ENCODE measurements at regions not wholly inside any gene's neighbourhood (a gene's known extent, or its start where the extent isn't known, plus 50 kb on each side); places are given as distances from the start of the nearest gene placed in this dataset.

DNA sequence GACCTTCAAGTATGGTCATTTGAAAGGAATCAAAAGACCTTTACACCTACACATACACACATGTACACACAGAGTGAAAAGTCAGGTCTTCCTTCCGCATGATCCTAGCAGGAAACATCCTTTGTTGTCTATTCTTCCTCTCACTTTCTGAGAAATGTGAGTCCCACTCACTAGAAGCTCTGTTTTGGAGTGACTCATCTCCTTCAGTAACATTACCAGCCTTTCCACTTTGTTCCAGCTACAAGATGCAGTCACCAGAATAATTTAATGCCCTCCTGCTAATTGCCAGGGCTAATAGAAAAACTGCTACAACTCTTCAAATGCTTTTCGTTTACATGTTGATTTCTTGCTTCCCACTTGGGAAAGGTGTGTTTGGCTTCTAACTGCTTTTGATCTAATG lies 417.3 kb downstream of the RASEF start:
- Histone ChIP-seq H3K27ac (no peak overlapping the region), H3K4me3 (no peak overlapping the region), H3K36me3 (no peaks in the 10 kb centered on the region), H3K27me3 (no peaks in the 10 kb centered on the region), H3K4me2 (no peak overlapping the region), H4K20me1 (no peaks in the 10 kb centered on the region), H3K4me1 (no peaks in the 10 kb centered on the region), H3K9ac (no peak overlapping the region), H3K9me3 (no peaks in the 10 kb centered on the region; the same call in 1 of the 2 replicates)
- TF ChIP-seq Cebpa-rat (IDR thresholded peaks at IDR 0.05), result no peak

DNA sequence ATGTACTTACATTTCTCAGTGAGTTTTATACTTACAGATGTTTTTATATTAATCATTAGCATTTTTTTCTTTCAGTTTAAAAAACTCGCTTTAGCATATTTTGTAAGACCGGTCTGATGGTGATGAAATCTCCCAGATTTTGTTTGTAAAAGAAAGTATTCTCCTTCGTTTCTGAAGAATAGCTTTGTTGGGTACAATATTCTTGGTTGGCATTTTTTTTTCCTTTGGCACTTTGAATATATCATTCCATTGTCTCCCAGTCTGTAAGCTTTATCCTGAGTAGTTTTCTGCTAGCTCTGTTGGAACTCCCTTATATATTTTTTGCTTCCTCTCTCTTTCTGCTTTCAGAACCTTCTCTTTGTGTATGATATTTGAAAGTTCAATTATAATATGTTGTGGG lies 412.6 kb downstream of the RASEF start:
- H3K27me3 ChIP-seq, result no peaks in the 10 kb centered on the region
- peaks cover 6% of the 10 kb centered on the region; the same call in 1 of the 2 replicates for H3K9me3 ChIP-seq
- no peaks in the 10 kb centered on the region for H4K20me1 ChIP-seq
- H3K9ac ChIP-seq, result no peak overlapping the region
- H3K4me2 ChIP-seq, result no peak overlapping the region
- H3K27ac ChIP-seq, result no peak overlapping the region
- H3K4me1 ChIP-seq, result no peaks in the 10 kb centered on the region
- H3K36me3 ChIP-seq, result no peaks in the 10 kb centered on the region
- TF ChIP-seq Cebpa-rat (IDR thresholded peaks at IDR 0.05), result no peak
- H3K4me3 ChIP-seq, result no peak overlapping the region

DNA sequence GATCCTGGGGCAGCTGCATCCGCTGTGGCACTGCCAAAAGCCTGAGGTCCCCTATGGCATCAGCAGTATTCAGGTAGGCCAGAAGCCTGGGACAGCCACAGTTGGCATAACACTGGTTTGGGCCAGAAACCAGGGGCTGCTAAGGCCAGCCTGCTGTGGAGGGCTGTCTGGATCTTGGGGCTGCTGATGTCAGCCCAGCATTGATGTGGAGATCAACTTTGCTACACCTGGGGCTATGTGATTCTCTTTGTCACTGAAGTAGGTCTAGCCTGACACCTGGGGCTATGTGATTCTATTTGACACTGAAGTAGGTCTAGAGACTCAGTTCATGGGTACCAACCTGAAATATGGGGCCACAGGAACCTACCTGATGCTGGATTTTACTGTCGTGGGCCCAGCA lies 411.5 kb downstream of the RASEF start:
- Histone ChIP-seq H3K36me3 (no peaks in the 10 kb centered on the region), H3K4me2 (no peak overlapping the region)
- no peak for TF ChIP-seq Cebpa-rat (IDR thresholded peaks at IDR 0.05)

DNA sequence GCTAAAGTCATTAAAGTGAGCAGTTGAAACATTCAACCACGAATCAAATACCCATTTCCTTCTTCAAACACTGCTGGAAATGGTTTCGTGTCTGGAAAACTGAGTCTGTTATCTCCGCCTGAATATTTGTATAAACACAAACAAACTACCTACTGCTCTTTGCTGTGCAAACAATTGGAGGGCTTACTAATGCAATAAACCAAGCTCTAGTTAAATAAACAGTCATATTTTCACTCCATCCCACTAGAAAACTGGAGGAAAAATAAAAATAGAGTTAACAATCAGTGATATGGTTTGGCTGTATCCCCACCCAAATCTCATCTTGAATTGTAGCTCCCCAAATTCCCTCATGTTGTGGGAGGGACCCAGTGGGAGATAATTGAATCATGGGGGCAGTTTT lies 397.6 kb downstream of the RASEF start:
- H3K9me3 ChIP-seq, result no peaks in the 10 kb centered on the region
- H4K20me1 ChIP-seq, result no peaks in the 10 kb centered on the region
- no peak overlapping the region for H3K27ac ChIP-seq
- no peaks in the 10 kb centered on the region for H3K27me3 ChIP-seq
- H3K36me3 ChIP-seq, result no peaks in the 10 kb centered on the region
- TF ChIP-seq Cebpa-rat (IDR thresholded peaks at IDR 0.05), result no peak
- no peaks in the 10 kb centered on the region for H3K4me1 ChIP-seq
- no peak overlapping the region for H3K4me2 ChIP-seq
- H3K9ac ChIP-seq, result no peak overlapping the region
- no peak overlapping the region for H3K4me3 ChIP-seq

More for the DNA sequence above, 411.5 kb downstream of the RASEF start:
- H4K20me1 ChIP-seq, result no peaks in the 10 kb centered on the region
- H3K4me1 ChIP-seq, result no peaks in the 10 kb centered on the region
- H3K9me3 ChIP-seq, result peaks cover 6% of the 10 kb centered on the region; the same call in 1 of the 2 replicates
- no peak overlapping the region for H3K4me3 ChIP-seq
- H3K27ac ChIP-seq, result no peak overlapping the region
- no peak overlapping the region for H3K9ac ChIP-seq
- H3K27me3 ChIP-seq, result no peaks in the 10 kb centered on the region

DNA sequence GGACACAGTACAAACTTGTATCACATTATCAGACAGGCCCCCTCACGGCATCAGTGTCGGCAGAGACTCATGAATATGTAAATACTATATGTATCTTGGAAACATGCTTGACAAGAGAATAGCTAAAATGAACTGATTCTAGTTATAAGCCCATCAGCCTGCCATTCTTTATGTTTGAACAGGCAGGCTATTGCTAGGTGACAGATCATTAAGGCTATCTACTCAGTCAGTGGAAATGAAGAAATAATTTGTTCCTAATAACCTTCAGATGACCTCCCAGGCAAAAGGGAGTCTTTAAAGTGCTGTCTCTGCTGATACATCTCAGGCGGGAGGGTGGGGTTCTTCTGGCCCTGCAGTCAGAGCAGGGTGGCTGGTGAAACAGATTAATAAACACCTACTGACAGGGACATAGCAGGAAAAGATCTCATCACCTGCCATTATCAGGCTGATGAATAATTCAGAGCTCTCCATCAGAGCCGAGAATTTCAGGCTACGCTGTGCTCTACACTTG lies 394.2 kb downstream of the RASEF start:
- Histone ChIP-seq H3K27ac (no peak overlapping the region), H4K20me1 (no peaks in the 10 kb centered on the region), H3K4me3 (no peak overlapping the region), H3K9me3 (no peaks in the 10 kb centered on the region), H3K4me2 (no peak overlapping the region), H3K9ac (no peak overlapping the region), H3K36me3 (no peaks in the 10 kb centered on the region), H3K4me1 (no peaks in the 10 kb centered on the region), H3K27me3 (no peaks in the 10 kb centered on the region)
- no peak for TF ChIP-seq Cebpa-rat (IDR thresholded peaks at IDR 0.05)

DNA sequence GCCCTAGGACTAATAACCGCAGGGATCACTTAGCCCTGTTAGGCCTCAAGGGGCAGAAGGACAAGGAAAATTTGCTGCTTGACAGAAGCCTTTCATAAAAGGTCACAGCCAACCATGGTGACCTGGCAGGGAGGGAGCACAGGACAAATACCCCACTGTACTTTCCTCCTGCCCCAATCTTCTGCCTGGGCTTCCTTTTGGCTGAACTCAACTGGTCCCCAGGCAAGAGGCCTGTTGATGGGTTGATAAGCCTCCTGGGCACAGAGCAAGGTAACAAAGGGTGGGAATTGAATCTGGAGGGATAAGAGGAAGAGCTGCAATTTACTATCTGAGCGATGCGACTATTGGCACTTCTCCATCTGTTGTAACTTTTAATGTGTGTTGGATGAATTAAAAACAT lies 392.9 kb downstream of the RASEF start:
- Histone ChIP-seq H3K27me3 (no peaks in the 10 kb centered on the region), H3K4me2 (no peak overlapping the region), H3K9ac (no peak overlapping the region), H3K9me3 (no peaks in the 10 kb centered on the region), H3K36me3 (no peaks in the 10 kb centered on the region), H3K4me1 (no peaks in the 10 kb centered on the region), H3K4me3 (no peak overlapping the region), H3K27ac (no peak overlapping the region), H4K20me1 (no peaks in the 10 kb centered on the region)
- TF ChIP-seq Cebpa-rat (IDR thresholded peaks at IDR 0.05), result no peak

DNA sequence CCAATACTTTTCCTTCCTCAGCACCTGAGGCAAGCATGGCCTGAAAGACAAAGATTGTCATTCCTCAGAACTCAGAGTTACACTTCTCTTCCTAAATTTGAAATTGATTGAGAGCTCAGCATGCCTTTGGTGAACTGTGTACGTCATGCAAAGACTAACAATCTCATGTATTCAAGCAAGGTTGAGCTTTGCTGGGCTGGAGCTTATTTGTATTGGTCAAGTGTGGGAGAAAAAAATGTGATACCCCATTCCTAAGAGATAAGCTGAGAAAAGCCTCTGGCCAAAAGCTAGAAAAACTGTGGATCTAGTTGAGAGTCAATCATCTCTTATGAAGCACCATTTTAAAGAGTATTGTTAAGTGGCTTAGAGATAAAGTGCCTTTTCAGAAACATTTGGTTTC lies 392.2 kb downstream of the RASEF start:
- Histone ChIP-seq H3K36me3 (no peaks in the 10 kb centered on the region), H3K4me1 (no peaks in the 10 kb centered on the region), H3K4me3 (no peak overlapping the region), H3K27me3 (no peaks in the 10 kb centered on the region), H4K20me1 (no peaks in the 10 kb centered on the region), H3K9ac (no peak overlapping the region), H3K4me2 (no peak overlapping the region), H3K27ac (no peak overlapping the region), H3K9me3 (no peaks in the 10 kb centered on the region)
- TF ChIP-seq Cebpa-rat (IDR thresholded peaks at IDR 0.05), result no peak

DNA sequence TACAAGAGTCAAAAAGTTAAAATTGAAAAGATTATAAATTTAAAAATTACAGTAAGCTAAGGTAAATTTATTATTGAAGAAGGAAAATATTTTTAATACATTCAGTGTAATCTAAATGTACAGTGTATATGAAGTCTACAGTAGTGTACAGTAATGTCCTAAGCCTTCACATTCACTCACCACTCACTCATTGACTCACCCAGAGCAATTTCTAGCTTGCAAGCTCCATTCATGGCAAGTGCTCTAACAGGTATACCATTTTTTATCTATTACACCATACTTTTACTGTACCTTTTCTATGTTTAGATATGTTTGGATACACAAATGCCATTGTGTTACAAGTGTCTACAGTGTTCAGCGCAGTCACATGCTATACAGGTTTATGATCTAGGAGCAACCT lies 389.7 kb downstream of the RASEF start:
- Histone ChIP-seq H4K20me1 (no peaks in the 10 kb centered on the region), H3K4me1 (no peaks in the 10 kb centered on the region), H3K27me3 (no peaks in the 10 kb centered on the region), H3K4me2 (no peak overlapping the region), H3K9ac (no peak overlapping the region), H3K4me3 (no peak overlapping the region), H3K36me3 (no peaks in the 10 kb centered on the region), H3K9me3 (no peaks in the 10 kb centered on the region), H3K27ac (no peak overlapping the region)
- TF ChIP-seq Cebpa-rat (IDR thresholded peaks at IDR 0.05), result no peak

DNA sequence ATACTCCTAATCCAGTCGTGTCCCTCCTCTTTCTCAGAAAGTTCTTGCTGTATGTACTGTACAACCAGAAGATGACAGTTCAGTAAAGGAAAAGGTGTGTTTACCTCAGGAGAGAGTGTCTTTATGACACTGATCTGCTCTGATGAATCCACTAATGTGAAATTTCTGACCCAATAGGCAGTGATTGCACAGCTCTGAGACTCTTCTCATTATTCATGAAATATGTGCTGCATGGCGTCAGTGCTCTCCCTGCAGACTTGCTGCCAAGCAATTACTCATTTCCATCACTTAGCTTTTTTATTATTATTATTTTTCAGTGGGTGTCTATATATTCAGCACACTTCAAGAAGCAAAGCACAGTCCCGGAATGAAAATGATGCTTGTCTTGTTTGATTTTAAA lies 389.0 kb downstream of the RASEF start:
- no peak overlapping the region for H3K4me2 ChIP-seq
- no peak overlapping the region for H3K4me3 ChIP-seq
- H3K9me3 ChIP-seq, result no peaks in the 10 kb centered on the region
- H3K27me3 ChIP-seq, result no peaks in the 10 kb centered on the region
- no peak overlapping the region for H3K27ac ChIP-seq
- H3K4me1 ChIP-seq, result no peaks in the 10 kb centered on the region
- no peaks in the 10 kb centered on the region for H3K36me3 ChIP-seq
- no peaks in the 10 kb centered on the region for H4K20me1 ChIP-seq
- no peak overlapping the region for H3K9ac ChIP-seq
- TF ChIP-seq Cebpa-rat (IDR thresholded peaks at IDR 0.05), result no peak

DNA sequence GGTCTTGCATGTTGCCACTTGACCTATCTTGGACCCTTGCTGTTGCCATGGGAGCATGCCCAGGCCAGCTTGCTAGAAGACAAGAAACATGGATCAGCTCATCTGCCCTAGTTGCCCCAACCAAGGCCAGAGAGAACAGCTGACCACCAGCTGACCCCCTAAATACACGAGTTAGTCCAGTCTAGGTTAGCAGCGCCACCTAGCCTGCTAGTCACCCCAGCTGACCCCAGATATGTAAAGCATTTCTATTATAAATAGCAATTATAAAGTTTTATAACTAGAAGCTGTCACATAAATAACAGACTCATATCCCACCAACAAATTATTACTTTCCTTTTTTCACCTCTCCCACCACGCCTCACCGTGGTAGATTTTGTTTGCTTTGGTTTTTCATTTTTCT lies 387.8 kb downstream of the RASEF start:
- no peak overlapping the region for H3K9ac ChIP-seq
- no peak overlapping the region for H3K4me3 ChIP-seq
- no peaks in the 10 kb centered on the region for H3K27me3 ChIP-seq
- TF ChIP-seq Cebpa-rat (IDR thresholded peaks at IDR 0.05), result no peak
- no peaks in the 10 kb centered on the region for H4K20me1 ChIP-seq
- H3K27ac ChIP-seq, result no peak overlapping the region
- no peaks in the 10 kb centered on the region for H3K4me1 ChIP-seq
- no peaks in the 10 kb centered on the region for H3K9me3 ChIP-seq
- H3K36me3 ChIP-seq, result no peaks in the 10 kb centered on the region
- no peak overlapping the region for H3K4me2 ChIP-seq

DNA sequence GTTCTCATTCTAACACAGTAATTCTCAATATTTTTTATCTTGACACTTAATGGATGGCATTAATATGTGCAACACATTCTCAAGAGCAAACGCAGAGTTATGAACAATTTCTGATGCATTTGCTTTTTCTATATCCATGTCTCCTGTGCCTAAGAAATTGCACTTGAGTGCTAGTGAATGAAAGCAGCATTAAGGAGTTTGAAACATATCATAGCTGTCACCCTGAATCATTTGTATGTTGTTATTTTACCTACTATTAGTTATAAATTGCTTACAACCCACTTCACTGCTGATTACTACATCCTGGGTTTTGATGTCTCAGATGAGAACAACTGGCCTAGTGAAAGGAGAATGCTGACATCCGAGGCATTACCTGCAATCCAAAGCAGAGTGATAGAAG lies 387.3 kb downstream of the RASEF start:
- TF ChIP-seq Cebpa-rat (IDR thresholded peaks at IDR 0.05), result no peak
- Histone ChIP-seq H4K20me1 (no peaks in the 10 kb centered on the region), H3K4me2 (no peak overlapping the region), H3K9me3 (no peaks in the 10 kb centered on the region), H3K4me1 (no peaks in the 10 kb centered on the region), H3K36me3 (no peaks in the 10 kb centered on the region), H3K9ac (no peak overlapping the region), H3K4me3 (no peak overlapping the region), H3K27ac (no peak overlapping the region), H3K27me3 (no peaks in the 10 kb centered on the region)

Data from BLaER1 (cell line).